ENCODE measurements at regions not wholly inside any gene's neighbourhood (a gene's known extent, or its start where the extent isn't known, plus 50 kb on each side); places are given as distances from the start of the nearest gene placed in this dataset.

DNA sequence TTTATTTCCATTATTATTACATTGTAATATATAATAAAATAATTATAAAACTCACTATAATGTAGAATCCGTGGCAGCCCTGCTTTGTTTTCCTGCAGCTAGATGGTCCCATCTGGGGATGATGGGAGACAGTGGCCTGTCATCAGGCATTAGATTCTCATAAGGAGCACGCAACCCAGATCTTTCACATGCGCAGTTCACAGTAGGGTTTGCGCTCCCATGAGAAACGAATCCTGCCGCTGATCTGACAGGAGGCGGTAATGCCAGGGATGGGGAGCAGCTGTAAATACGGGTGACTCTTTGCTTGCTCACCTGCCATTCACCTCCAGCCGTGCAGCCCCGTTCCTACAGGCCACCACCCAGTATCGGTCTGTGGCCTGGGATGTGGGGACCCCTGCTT, 1879.3 kb upstream of the WWC1 start:
- no peaks in the 10 kb centered on the region for H3K27me3 ChIP-seq (ENCODE audit: control insufficient read depth, insufficient read depth, low read length)
- H3K9me3 ChIP-seq (replicated peaks; ENCODE audit: low read length): peaks cover 3% of the 10 kb centered on the region
- no peak overlapping the region for H3K9ac ChIP-seq (ENCODE audit: low read depth, low read length)

DNA sequence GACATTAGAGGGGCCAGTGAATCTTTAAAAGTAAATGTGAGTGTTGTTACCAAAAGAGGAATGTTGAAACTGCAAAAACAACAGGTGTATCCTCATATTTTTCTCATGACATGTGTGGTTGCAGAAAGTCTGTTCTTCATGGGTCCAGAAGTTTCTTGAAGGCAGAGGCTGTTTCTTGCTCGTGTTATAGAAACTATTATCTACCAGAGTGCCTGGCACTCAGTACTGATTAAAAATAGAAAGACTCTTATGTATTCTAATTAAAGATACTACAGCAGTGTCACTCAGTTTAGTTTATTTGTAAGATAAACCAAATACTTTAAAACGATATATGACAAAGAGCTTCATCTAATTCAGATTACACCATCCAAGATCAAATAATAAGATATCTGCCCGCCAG, 1864.2 kb upstream of the WWC1 start:
- H3K36me3 ChIP-seq (ENCODE audit: insufficient read depth, low read length): no peaks in the 10 kb centered on the region
- H3K9me3 ChIP-seq (replicated peaks; ENCODE audit: low read length): peaks cover 10% of the 10 kb centered on the region
- H3K4me2 ChIP-seq (ENCODE audit: low read length): no peak overlapping the region
- no peak overlapping the region for H3K9ac ChIP-seq (ENCODE audit: low read depth, low read length)
- H3K4me1 ChIP-seq (ENCODE audit: control insufficient read depth, insufficient read depth, low read length): no peaks in the 10 kb centered on the region
- H3K27me3 ChIP-seq (ENCODE audit: control insufficient read depth, insufficient read depth, low read length): no peaks in the 10 kb centered on the region
- H3K4me3 ChIP-seq (ENCODE audit: low read length): no peak overlapping the region

More for the DNA sequence above, 1879.3 kb upstream of the WWC1 start:
- H3K36me3 ChIP-seq (ENCODE audit: insufficient read depth, low read length): no peaks in the 10 kb centered on the region
- H3K4me3 ChIP-seq (ENCODE audit: low read length): no peak overlapping the region
- H3K4me2 ChIP-seq (ENCODE audit: low read length): no peak overlapping the region
- H3K4me1 ChIP-seq (ENCODE audit: control insufficient read depth, insufficient read depth, low read length): no peaks in the 10 kb centered on the region

DNA sequence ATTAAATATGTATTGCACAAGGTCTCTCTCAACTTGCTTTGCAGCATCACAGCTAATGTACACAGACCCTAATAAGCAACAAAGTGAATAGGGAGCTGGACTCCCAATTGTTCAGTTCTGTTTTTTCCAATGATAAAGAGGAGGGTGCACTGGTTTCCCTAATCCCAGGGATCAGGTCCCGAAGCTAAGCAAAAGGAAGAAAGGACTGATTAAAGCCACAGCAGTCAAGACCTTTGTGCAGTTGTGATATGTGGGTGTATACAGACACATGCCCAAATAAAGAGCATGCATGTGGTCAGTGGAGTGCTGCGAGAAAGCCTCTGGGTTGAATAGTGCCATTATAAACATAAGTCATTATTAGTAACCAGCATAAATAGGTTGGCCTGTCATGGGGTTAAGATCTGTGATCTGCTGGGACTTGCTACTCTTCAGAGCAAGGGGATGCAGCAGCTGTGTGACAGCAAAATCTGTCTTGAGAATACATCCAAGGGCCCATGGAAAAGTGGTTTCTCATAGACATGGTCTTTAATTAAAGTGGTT, 1863.1 kb upstream of the WWC1 start:
- Histone ChIP-seq H3K4me3 (ENCODE audit: low read length) (no peak overlapping the region), H3K27me3 (ENCODE audit: control insufficient read depth, insufficient read depth, low read length) (no peaks in the 10 kb centered on the region), H3K4me1 (ENCODE audit: control insufficient read depth, insufficient read depth, low read length) (no peaks in the 10 kb centered on the region), H3K4me2 (ENCODE audit: low read length) (no peak overlapping the region), H3K9me3 (replicated peaks; ENCODE audit: low read length) (peaks cover 10% of the 10 kb centered on the region), H3K36me3 (ENCODE audit: insufficient read depth, low read length) (no peaks in the 10 kb centered on the region), H3K9ac (ENCODE audit: low read depth, low read length) (no peak overlapping the region)

DNA sequence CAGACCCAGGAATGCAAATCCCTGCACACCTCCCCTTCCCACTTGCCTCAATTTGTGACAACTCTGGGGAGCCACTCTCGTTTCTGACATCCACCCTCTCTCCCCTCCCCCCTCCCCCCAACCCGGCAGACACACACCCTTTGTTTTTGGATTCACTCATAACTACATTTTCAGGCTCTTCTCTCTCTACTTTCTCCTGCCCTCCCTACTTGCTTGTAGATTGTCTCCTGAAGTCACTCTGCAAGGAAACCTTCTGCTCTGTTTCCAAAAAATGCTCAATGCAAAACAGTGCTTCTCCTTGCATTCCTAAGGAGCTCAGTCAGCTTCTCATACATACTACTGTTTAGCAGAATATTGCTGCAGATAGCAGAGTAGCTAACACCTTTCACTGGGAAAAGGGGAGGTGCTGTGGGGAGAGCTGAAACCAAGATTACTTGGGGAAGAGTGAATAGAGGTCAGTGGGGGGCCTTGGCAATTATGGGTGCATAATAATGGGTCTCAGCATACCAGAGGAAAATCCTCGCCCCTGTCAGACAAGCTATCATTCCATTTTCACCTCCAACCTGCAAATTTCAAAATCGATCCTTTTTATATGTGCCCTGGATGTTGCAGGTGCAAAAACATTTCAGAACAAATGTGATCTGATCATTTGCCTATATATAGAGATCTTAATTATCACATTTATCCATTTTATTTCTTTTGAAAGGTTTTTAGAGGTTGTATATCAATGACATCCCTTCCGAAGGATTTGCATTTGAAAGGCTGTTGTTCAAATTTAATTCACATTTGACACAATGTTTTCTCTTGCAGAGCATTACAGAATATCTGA, 1860.7 kb upstream of the WWC1 start:
- Histone ChIP-seq H3K4me3 (ENCODE audit: low read length) (no peak overlapping the region), H3K9ac (ENCODE audit: low read depth, low read length) (no peak overlapping the region), H3K36me3 (ENCODE audit: insufficient read depth, low read length) (no peaks in the 10 kb centered on the region), H3K4me2 (ENCODE audit: low read length) (no peak overlapping the region), H3K4me1 (ENCODE audit: control insufficient read depth, insufficient read depth, low read length) (no peaks in the 10 kb centered on the region), H3K27me3 (ENCODE audit: control insufficient read depth, insufficient read depth, low read length) (no peaks in the 10 kb centered on the region), H3K9me3 (replicated peaks; ENCODE audit: low read length) (peaks cover 7% of the 10 kb centered on the region)

DNA sequence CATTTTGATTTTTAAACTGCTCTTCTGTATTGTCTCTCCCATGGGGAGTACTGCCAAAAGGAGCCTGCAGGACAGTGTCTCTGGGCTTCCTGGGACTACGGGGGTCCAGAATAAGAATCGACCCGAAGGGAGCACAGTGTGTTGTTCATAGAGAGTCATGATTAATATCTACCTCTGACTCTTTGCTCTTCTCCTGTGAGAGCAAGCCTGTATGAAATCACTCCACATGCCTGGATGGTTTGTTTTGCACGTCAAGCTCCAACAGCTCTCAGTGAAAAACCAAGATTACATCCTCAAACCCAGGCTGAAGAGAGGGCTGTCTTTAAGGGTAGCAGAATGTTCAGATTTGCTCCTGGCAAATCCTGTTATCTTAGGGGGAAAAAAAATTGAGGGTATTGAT, 1860.0 kb upstream of the WWC1 start:
- H3K4me3 ChIP-seq (ENCODE audit: low read length): no peak overlapping the region
- H3K27me3 ChIP-seq (ENCODE audit: control insufficient read depth, insufficient read depth, low read length): no peaks in the 10 kb centered on the region
- H3K36me3 ChIP-seq (ENCODE audit: insufficient read depth, low read length): no peaks in the 10 kb centered on the region
- H3K4me1 ChIP-seq (ENCODE audit: control insufficient read depth, insufficient read depth, low read length): no peaks in the 10 kb centered on the region
- no peak overlapping the region for H3K9ac ChIP-seq (ENCODE audit: low read depth, low read length)
- H3K9me3 ChIP-seq (replicated peaks; ENCODE audit: low read length): peaks cover 7% of the 10 kb centered on the region
- H3K4me2 ChIP-seq (ENCODE audit: low read length): no peak overlapping the region

DNA sequence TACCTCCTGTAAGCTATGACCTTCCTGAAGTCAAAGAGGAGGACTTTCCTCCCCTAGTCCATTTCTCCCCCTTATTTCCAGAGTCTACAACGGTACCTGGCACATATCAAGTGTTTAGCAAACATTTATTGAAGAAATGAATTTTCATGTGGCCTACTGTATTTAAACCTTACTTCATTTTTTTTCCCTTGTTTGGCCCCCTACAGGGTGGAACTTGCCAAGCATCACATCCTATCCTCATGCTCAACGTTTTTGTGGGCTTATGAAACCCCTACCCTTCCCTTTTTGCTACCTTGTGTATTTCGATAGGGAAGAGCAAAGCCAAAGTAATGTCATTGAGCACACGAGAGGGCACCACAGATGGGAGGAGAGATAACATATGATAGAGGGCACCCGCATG, 1857.8 kb upstream of the WWC1 start:
- peaks cover 3% of the 10 kb centered on the region for H3K9me3 ChIP-seq (replicated peaks; ENCODE audit: low read length)
- no peaks in the 10 kb centered on the region for H3K27me3 ChIP-seq (ENCODE audit: control insufficient read depth, insufficient read depth, low read length)
- no peaks in the 10 kb centered on the region for H3K4me1 ChIP-seq (ENCODE audit: control insufficient read depth, insufficient read depth, low read length)
- H3K4me2 ChIP-seq (ENCODE audit: low read length): no peak overlapping the region
- H3K9ac ChIP-seq (ENCODE audit: low read depth, low read length): no peak overlapping the region
- H3K4me3 ChIP-seq (ENCODE audit: low read length): no peak overlapping the region
- H3K36me3 ChIP-seq (ENCODE audit: insufficient read depth, low read length): no peaks in the 10 kb centered on the region

DNA sequence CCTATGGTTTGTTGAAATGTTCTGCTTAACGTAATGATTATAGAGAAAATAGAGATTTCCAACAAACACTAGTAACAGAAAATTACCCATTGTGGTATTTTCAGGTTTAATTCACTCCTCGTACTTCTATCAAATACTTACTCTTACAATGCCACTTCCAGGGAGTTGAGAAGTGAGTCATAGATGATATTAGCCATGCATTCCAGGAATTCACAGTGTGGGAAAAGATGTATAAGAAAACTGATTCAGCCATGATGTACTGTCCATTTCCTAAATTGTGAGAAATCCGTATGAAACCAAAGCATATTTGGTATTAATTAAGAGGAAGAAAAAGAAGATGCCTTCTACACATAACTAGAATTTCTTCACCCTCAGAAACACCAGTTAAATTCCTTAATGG, 1854.6 kb upstream of the WWC1 start:
- no peaks in the 10 kb centered on the region for H3K27me3 ChIP-seq (ENCODE audit: control insufficient read depth, insufficient read depth, low read length)
- no peak overlapping the region for H3K4me3 ChIP-seq (ENCODE audit: low read length)
- H3K4me2 ChIP-seq (ENCODE audit: low read length): no peak overlapping the region
- no peak overlapping the region for H3K9ac ChIP-seq (ENCODE audit: low read depth, low read length)
- no peaks in the 10 kb centered on the region for H3K4me1 ChIP-seq (ENCODE audit: control insufficient read depth, insufficient read depth, low read length)
- no peaks in the 10 kb centered on the region for H3K36me3 ChIP-seq (ENCODE audit: insufficient read depth, low read length)
- H3K9me3 ChIP-seq (replicated peaks; ENCODE audit: low read length): no peaks in the 10 kb centered on the region

DNA sequence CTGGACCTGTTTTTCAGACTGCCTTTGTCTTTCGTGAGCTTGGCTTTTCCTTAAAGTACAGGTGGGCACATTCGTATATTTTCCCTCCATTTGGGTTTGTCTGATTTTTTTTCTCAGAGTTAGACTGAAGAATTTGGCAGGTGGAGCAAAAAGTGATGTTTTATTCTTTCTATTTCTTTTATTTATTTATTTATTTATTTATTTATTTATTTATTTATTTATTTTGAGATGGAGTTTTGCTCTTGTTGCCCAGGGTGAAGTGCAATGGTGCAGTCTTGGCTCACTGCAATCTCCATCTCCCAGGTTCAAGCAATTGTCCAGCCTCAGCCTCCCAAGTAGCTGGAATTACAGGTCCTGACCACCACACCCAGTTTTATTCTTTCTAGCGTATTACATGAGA, 1805.1 kb upstream of the WWC1 start:
- H3K27me3 ChIP-seq (ENCODE audit: control insufficient read depth, insufficient read depth, low read length): no peaks in the 10 kb centered on the region
- H3K36me3 ChIP-seq (ENCODE audit: insufficient read depth, low read length): no peaks in the 10 kb centered on the region
- H3K4me3 ChIP-seq (ENCODE audit: low read length): no peak overlapping the region
- no peak overlapping the region for H3K4me2 ChIP-seq (ENCODE audit: low read length)
- H3K9me3 ChIP-seq (replicated peaks; ENCODE audit: low read length): no peaks in the 10 kb centered on the region
- H3K4me1 ChIP-seq (ENCODE audit: control insufficient read depth, insufficient read depth, low read length): no peaks in the 10 kb centered on the region
- no peak overlapping the region for H3K9ac ChIP-seq (ENCODE audit: low read depth, low read length)

DNA sequence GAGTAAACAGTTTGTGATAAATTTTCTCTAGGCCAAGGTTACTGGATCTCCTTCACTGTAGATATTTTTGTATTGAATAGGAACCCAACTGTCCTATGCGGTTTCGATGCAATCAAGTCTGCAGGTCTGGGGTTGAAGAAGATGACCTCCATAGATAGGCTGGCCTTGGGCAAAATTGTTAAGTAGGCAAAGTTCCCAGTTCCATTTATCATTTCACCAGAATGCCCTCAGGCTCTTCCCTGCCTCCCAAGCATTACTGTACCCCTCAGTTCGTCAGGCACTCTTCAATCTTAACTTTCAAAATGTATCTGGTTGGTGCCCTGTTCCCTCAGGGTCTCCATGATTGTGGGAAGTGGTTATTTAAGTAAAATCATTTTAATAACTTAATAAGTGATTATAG, 1802.9 kb upstream of the WWC1 start:
- Histone ChIP-seq H3K4me2 (ENCODE audit: low read length) (no peak overlapping the region), H3K4me1 (ENCODE audit: control insufficient read depth, insufficient read depth, low read length) (no peaks in the 10 kb centered on the region), H3K36me3 (ENCODE audit: insufficient read depth, low read length) (no peaks in the 10 kb centered on the region), H3K27me3 (ENCODE audit: control insufficient read depth, insufficient read depth, low read length) (no peaks in the 10 kb centered on the region), H3K9me3 (replicated peaks; ENCODE audit: low read length) (no peaks in the 10 kb centered on the region), H3K9ac (ENCODE audit: low read depth, low read length) (no peak overlapping the region), H3K4me3 (ENCODE audit: low read length) (no peak overlapping the region)

DNA sequence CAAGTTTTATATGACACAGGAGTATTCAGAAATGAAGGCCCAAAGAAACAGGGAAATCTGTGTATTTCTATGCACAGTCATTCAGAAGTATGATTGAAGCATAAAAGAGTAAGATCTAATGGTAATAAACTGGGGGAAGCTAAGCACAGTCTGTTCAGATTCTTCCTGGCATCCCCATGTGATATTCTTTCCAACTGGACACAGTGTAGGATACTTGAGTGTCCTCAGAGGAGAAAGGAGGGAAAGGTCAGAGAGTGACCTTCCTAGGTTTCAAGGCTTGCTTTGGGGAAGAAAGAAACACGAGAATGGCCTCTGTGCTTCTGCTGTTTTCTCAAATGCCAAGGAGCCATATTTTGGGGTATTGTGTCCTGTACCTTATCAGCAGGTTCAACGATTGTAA, 1798.4 kb upstream of the WWC1 start:
- Histone ChIP-seq H3K27me3 (ENCODE audit: control insufficient read depth, insufficient read depth, low read length) (no peaks in the 10 kb centered on the region), H3K9me3 (replicated peaks; ENCODE audit: low read length) (no peaks in the 10 kb centered on the region), H3K36me3 (ENCODE audit: insufficient read depth, low read length) (no peaks in the 10 kb centered on the region), H3K4me1 (ENCODE audit: control insufficient read depth, insufficient read depth, low read length) (no peaks in the 10 kb centered on the region), H3K9ac (ENCODE audit: low read depth, low read length) (no peak overlapping the region), H3K4me2 (ENCODE audit: low read length) (no peak overlapping the region), H3K4me3 (ENCODE audit: low read length) (no peak overlapping the region)

DNA sequence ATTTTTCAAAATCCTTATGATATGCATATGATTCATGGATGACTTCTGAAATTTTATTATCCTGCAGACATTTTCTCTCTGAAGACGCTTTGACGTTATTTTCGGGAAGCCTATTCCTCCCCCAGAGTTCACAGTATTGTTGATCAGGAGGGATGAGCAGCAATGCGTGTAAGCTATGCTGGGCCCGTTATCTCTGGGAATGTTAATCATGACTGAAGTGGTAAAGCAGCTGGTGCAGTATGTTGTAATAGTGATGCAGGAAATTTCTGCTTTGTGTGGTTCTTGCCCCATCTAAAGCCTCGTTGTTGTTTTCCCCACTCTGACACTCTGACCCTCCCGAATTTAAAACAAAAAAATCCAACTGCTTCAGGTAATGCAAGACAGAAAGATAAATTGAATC, 1797.8 kb upstream of the WWC1 start:
- Histone ChIP-seq H3K9me3 (replicated peaks; ENCODE audit: low read length) (no peaks in the 10 kb centered on the region), H3K4me3 (ENCODE audit: low read length) (no peak overlapping the region), H3K36me3 (ENCODE audit: insufficient read depth, low read length) (no peaks in the 10 kb centered on the region), H3K4me1 (ENCODE audit: control insufficient read depth, insufficient read depth, low read length) (no peaks in the 10 kb centered on the region), H3K27me3 (ENCODE audit: control insufficient read depth, insufficient read depth, low read length) (no peaks in the 10 kb centered on the region), H3K9ac (ENCODE audit: low read depth, low read length) (no peak overlapping the region), H3K4me2 (ENCODE audit: low read length) (no peak overlapping the region)

DNA sequence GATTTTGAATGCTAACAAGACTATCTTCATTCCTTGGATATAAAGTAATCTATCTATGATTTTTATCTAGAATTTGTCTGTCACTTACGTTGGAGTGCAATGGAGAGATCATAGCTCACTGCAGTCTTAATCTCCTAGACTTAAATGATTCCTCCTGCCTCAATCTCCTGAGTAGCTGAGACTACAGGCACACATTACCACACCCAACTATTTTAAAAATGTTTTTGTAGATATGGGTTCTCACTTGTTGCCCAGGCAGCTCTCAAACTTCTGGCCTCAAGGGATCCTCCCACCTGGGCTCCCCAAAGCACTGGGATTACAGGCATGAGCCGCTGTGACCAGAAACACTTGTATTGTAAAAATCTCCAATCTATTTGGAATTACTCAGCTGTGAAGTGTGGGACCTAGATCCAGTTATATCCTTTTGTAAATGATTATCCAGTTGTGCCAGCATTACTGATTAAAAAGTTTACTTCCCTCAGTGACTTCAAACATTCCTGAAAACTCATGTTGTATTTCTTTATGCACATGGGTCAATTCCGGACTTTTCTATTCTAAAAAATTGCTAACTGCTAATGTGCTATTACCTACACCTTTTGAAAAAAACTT, 1793.8 kb upstream of the WWC1 start:
- no peaks in the 10 kb centered on the region for H3K4me1 ChIP-seq (ENCODE audit: control insufficient read depth, insufficient read depth, low read length)

More for the DNA sequence above, 1793.8 kb upstream of the WWC1 start:
- no peaks in the 10 kb centered on the region for H3K27me3 ChIP-seq (ENCODE audit: control insufficient read depth, insufficient read depth, low read length)
- H3K9me3 ChIP-seq (replicated peaks; ENCODE audit: low read length): no peaks in the 10 kb centered on the region
- no peak overlapping the region for H3K4me2 ChIP-seq (ENCODE audit: low read length)
- no peaks in the 10 kb centered on the region for H3K36me3 ChIP-seq (ENCODE audit: insufficient read depth, low read length)
- H3K9ac ChIP-seq (ENCODE audit: low read depth, low read length): no peak overlapping the region
- H3K4me3 ChIP-seq (ENCODE audit: low read length): no peak overlapping the region
